ENCODE measurements at regions not wholly inside any gene's neighbourhood (a gene's known extent, or its start where the extent isn't known, plus 50 kb on each side); places are given as distances from the start of the nearest gene placed in this dataset.

- WGBS, 2 donors = 28 to 32% methylated on average over 3 of the region's 3 CpGs
- no peaks in the 10 kb centered on the region for H3K36me3 ChIP-seq
- DNase-seq (no peak), FAIRE-seq (no peak), ATAC-seq (no peak)
- no peak overlapping the region for H3K27ac ChIP-seq
- no peaks in the 10 kb centered on the region for H3K27me3 ChIP-seq
- H3K9me3 ChIP-seq = no peaks in the 10 kb centered on the region
- H3K4me3 ChIP-seq = no peak overlapping the region
- TF ChIP-seq CTCF (IDR thresholded peaks at IDR 0.05) = no peak
- intact Hi-C loops (cut with DNase I) = no loop called here
- H3K4me1 ChIP-seq = no peaks in the 10 kb centered on the region
Observed at GRCh38 chr2:150847578-150847977, 360.1 kb upstream of the RND3 start.

- no peaks in the 10 kb centered on the region for H3K36me3 ChIP-seq
- H3K27me3 ChIP-seq = no peaks in the 10 kb centered on the region
- ATAC-seq = no peak
- no peak overlapping the region for H3K27ac ChIP-seq
- no peak for DNase-seq
- no peaks in the 10 kb centered on the region for H3K9me3 ChIP-seq
- intact Hi-C loops (cut with DNase I) = no loop called here
- 73 to 75% methylated on average over 1 of the region's 1 CpG for WGBS, 2 donors
- FAIRE-seq = no peak
- no peak overlapping the region for H3K4me3 ChIP-seq
- TF ChIP-seq CTCF (IDR thresholded peaks at IDR 0.05) = no peak
- H3K4me1 ChIP-seq = no peaks in the 10 kb centered on the region
Observed at GRCh38 chr2:150846691-150847090, 359.2 kb upstream of the RND3 start.

- ATAC-seq (no peak), FAIRE-seq (no peak), DNase-seq (no peak)
- Histone ChIP-seq H3K4me1 (no peaks in the 10 kb centered on the region), H3K27me3 (no peaks in the 10 kb centered on the region), H3K9me3 (no peaks in the 10 kb centered on the region), H3K4me3 (no peak overlapping the region), H3K36me3 (no peaks in the 10 kb centered on the region), H3K27ac (no peak overlapping the region)
- intact Hi-C loops (cut with DNase I) = no loop called here
- 57 to 63% methylated on average over 2 of the region's 2 CpGs for WGBS, 2 donors
- TF ChIP-seq CTCF (IDR thresholded peaks at IDR 0.05) = no peak
Observed at GRCh38 chr2:150832686-150833085, 345.2 kb upstream of the RND3 start.

- no peaks in the 10 kb centered on the region for H3K9me3 ChIP-seq
- ATAC-seq (no peak), DNase-seq (no peak), FAIRE-seq (no peak)
- H3K36me3 ChIP-seq = no peaks in the 10 kb centered on the region
- TF ChIP-seq CTCF (IDR thresholded peaks at IDR 0.05) = no peak
- no peaks in the 10 kb centered on the region for H3K27me3 ChIP-seq
- intact Hi-C loops (cut with DNase I) = no loop called here
- no peak overlapping the region for H3K4me3 ChIP-seq
- no peaks in the 10 kb centered on the region for H3K4me1 ChIP-seq
- no peak overlapping the region for H3K27ac ChIP-seq
- 0 to 43% methylated on average over 1 of the region's 1 CpG for WGBS, 2 donors
Observed at GRCh38 chr2:150824118-150824517, 336.7 kb upstream of the RND3 start.

- DNase-seq (no peak), FAIRE-seq (no peak), ATAC-seq (no peak)
- H3K36me3 ChIP-seq = no peaks in the 10 kb centered on the region
- intact Hi-C loops (cut with DNase I) = no loop called here
- H3K27ac ChIP-seq = no peak overlapping the region
- no peaks in the 10 kb centered on the region for H3K27me3 ChIP-seq
- no peak overlapping the region for H3K4me3 ChIP-seq
- no peaks in the 10 kb centered on the region for H3K4me1 ChIP-seq
- no peak for TF ChIP-seq CTCF (IDR thresholded peaks at IDR 0.05)
- no peaks in the 10 kb centered on the region for H3K9me3 ChIP-seq
- WGBS, 2 donors = 54 to 59% methylated on average over 2 of the region's 2 CpGs
Observed at GRCh38 chr2:150817422-150817821, 330.0 kb upstream of the RND3 start.
